Smooth muscle cell (in vitro differentiated cells): ENCODE measurements at regions not wholly inside any gene's neighbourhood (a gene's known extent, or its start where the extent isn't known, plus 50 kb on each side); places are given as distances from the start of the nearest gene placed in this dataset.

Experiments used
- DNase-seq: peaks from one replicate; lab custom pipeline; 2025; ENCODE audit not compliant: unreplicated experiment; lab: John Stamatoyannopoulos, UW
- H2AFZ ChIP-seq: fragments of 200-600 bp; sonication (generic); 2 replicates; pipeline ENCODE4 v1.6.0; 2016; ENCODE audit warnings: antibody characterized with exemption, low read depth, mild to moderate bottlenecking
- H3F3A ChIP-seq: fragments of 200-600 bp; sonication (generic); 2 replicates; pipeline ENCODE4 v1.6.0; 2017; ENCODE audit warnings: antibody characterized with exemption, low read depth
- H3K27ac ChIP-seq: fragments of 200-600 bp; sonication (generic); 2 replicates; pipeline ENCODE4 v1.5.1; 2016; ENCODE audit warnings: low read depth, mild to moderate bottlenecking
- H3K27me3 ChIP-seq: fragments of 200-600 bp; sonication (generic); 2 replicates; pipeline ENCODE4 v1.6.1; 2016; ENCODE audit warnings: low read depth, mild to moderate bottlenecking
- H3K36me3 ChIP-seq: fragments of 200-600 bp; sonication (generic); 2 replicates; pipeline ENCODE4 v1.5.1; 2016; ENCODE audit warnings: low read depth
- H3K4me1 ChIP-seq: fragments of 200-600 bp; sonication (generic); 2 replicates; pipeline ENCODE4 v1.5.1; 2016; ENCODE audit warnings: low read depth
- H3K4me2 ChIP-seq: fragments of 200-600 bp; sonication (generic); 2 replicates; pipeline ENCODE4 v1.6.0; 2016; ENCODE audit warnings: mild to moderate bottlenecking
- H3K4me3 ChIP-seq: fragments of 200-600 bp; sonication (generic); 2 replicates; pipeline ENCODE4 v1.5.1; 2016; ENCODE audit warnings: mild to moderate bottlenecking
- H3K79me2 ChIP-seq: fragments of 200-600 bp; sonication (generic); 2 replicates; pipeline ENCODE4 v1.6.0; 2016; ENCODE audit warnings: low read depth, mild to moderate bottlenecking
- H3K9ac ChIP-seq: fragments of 200-600 bp; sonication (generic); 2 replicates; pipeline ENCODE4 v1.6.0; 2016; ENCODE audit warnings: low read depth
- H3K9me3 ChIP-seq: fragments of 200-600 bp; sonication (generic); replicated peaks from 2 replicates; pipeline ENCODE4 v1.5.1; 2016; ENCODE audit warnings: low read depth
- H4K20me1 ChIP-seq: fragments of 200-600 bp; sonication (generic); 2 replicates; pipeline ENCODE4 v1.6.0; 2016; ENCODE audit warnings: low read depth
- WGBS: methylation state at CpG from one replicate; pipeline ENCODE4 v1.1.7; 2016; ENCODE audit warnings: low lambda C conversion rate; 5-methylcytosine and 5-hydroxymethylcytosine counted together
- TF ChIP-seq, protein P1 (sequence below): fragments of 200-600 bp; sonication (generic); IDR thresholded peaks from 2 replicates; pipeline ENCODE4 v1.5.1; 2017; ENCODE audit warnings: borderline replicate concordance, mild to moderate bottlenecking, antibody characterized with exemption; ENCODE audit not compliant: insufficient read depth, poor library complexity, severe bottlenecking

DNA sequence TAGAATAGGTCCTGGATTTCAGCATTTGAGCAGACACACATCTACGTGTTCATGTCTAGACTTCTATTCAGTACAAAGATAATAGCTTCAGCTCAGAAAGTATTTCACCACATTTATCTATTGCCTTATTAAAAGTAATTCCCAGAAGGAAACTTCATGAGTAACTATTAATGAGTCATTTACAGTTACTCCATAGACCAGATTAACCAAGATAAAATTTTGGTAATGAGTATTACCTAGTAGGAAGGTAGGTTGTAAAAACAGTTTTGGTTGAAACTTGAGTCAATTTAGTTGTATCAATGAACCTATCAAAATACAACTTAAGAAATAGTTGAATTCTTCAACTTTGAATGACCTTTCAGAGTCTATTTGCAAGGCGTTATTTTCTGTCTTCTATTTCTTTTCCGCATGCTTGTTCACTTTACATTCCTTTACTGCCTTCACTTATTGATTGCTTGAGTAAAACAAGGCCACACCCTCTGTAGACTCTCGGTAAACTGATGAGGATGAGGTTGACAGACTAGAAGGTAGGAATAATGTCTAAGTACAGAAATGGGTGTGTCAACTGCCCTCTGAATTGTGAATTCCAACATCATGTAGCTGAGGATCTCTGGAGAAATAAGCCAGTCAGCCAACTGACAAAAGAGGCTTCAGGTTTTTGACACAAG lies 1165.6 kb upstream of the ZEB2 start:
- Histone ChIP-seq H4K20me1 (no peaks in the 10 kb centered on the region), H3K4me3 (no peak overlapping the region), H3K4me2 (no peak overlapping the region), H3K9me3 (no peaks in the 10 kb centered on the region), H3K36me3 (no peaks in the 10 kb centered on the region), H3K27ac (peak overlapping the region; percentile 31), H3K79me2 (no peaks in the 10 kb centered on the region), H3K9ac (no peak overlapping the region), H2AFZ (peak overlapping the region; percentile 2), H3F3A (no peaks in the 10 kb centered on the region), H3K27me3 (no peaks in the 10 kb centered on the region), H3K4me1 (no peaks in the 10 kb centered on the region)
- TF ChIP-seq, protein P1, sequence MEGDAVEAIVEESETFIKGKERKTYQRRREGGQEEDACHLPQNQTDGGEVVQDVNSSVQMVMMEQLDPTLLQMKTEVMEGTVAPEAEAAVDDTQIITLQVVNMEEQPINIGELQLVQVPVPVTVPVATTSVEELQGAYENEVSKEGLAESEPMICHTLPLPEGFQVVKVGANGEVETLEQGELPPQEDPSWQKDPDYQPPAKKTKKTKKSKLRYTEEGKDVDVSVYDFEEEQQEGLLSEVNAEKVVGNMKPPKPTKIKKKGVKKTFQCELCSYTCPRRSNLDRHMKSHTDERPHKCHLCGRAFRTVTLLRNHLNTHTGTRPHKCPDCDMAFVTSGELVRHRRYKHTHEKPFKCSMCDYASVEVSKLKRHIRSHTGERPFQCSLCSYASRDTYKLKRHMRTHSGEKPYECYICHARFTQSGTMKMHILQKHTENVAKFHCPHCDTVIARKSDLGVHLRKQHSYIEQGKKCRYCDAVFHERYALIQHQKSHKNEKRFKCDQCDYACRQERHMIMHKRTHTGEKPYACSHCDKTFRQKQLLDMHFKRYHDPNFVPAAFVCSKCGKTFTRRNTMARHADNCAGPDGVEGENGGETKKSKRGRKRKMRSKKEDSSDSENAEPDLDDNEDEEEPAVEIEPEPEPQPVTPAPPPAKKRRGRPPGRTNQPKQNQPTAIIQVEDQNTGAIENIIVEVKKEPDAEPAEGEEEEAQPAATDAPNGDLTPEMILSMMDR, result no peak
- no peak for DNase-seq
- WGBS, result 87% methylated on average over 4 of the region's 4 CpGs

DNA sequence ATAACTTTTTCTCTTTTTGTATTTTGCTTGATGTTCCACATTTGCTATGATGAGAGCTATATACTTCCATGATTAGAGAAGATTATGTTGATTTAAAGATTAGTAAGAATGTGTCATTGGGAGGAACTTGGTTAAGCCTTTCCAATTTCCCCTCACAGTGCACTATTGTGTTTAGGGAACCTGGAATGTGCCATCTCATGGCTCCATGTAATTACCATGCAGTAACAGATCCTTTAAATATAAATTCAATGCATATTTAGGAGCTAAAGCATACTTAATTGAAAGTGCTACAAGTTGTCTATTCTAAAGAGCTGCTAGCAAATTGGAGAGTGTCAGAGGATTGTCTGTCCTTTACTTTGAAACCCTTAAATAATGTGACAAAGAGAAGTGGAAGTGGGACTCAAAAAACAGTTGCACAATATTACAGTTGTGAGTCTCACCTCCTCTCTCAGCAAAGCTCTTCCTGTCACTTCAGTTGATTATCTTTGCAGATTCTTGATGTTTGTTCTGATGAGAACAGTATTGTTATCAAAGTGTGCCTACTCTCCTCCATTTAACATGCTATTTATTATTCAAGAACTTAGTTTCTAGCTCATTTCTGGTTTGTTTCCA lies 1162.7 kb upstream of the ZEB2 start:
- no peak overlapping the region for H3K27ac ChIP-seq
- DNase-seq, result no peak
- no peak overlapping the region for H3K9ac ChIP-seq
- TF ChIP-seq, protein P1, result no peak
- H3K27me3 ChIP-seq, result no peaks in the 10 kb centered on the region
- H3K4me3 ChIP-seq, result no peak overlapping the region
- H4K20me1 ChIP-seq, result no peaks in the 10 kb centered on the region
- no peaks in the 10 kb centered on the region for H3K79me2 ChIP-seq
- no peaks in the 10 kb centered on the region for H3K36me3 ChIP-seq
- H3K4me1 ChIP-seq, result no peaks in the 10 kb centered on the region
- H3K4me2 ChIP-seq, result no peak overlapping the region
- no peaks in the 10 kb centered on the region for H3K9me3 ChIP-seq
- H3F3A ChIP-seq, result no peaks in the 10 kb centered on the region
- H2AFZ ChIP-seq, result no peak overlapping the region

DNA sequence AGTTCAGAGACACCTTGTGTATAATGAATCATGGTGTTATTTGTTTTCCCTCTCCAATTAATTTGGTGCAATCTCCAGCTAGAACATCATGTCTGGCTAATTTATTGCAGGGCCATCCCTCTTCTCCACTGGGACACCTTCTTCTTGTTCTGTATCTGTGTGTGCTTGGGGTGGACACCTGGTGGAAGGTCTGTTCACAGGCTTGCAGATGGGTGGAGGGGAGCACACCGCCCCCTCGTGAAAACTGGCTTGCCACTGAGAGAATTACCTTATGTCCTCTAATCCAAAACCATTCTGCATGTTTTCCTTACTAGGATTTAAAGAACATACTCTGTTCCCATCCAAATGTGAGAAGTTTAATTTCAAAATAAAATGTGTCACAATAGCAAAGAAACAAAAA lies 1160.4 kb upstream of the ZEB2 start:
- Histone ChIP-seq H3K36me3 (no peaks in the 10 kb centered on the region), H2AFZ (no peak overlapping the region), H4K20me1 (no peaks in the 10 kb centered on the region), H3K4me1 (no peaks in the 10 kb centered on the region), H3K4me2 (no peak overlapping the region), H3K79me2 (no peaks in the 10 kb centered on the region), H3K9ac (no peak overlapping the region), H3F3A (no peaks in the 10 kb centered on the region), H3K9me3 (no peaks in the 10 kb centered on the region), H3K27me3 (no peaks in the 10 kb centered on the region), H3K27ac (no peak overlapping the region), H3K4me3 (no peak overlapping the region)
- no peak for DNase-seq
- TF ChIP-seq, protein P1, result no peak
- WGBS, result 86% methylated on average over 2 of the region's 2 CpGs

DNA sequence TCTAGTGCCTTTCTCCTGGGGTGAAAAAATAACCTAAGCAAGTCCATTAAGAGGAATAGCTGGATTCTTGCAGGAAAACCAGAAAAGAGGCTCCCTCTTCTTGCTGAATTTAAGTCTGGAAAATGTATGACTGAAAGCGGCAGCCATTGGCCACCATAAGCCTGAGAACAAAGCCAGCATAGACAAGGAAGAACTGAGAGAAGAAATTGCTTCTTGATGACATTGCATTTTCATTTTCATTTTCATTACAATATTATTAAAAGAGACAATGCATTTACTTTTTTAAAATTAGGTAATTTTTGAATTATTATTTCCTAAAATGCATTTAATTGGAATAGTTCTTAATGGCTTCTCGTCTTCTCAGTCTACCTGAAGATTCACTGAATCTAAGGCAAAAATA lies 1157.5 kb upstream of the ZEB2 start:
- no peak overlapping the region for H2AFZ ChIP-seq
- no peaks in the 10 kb centered on the region for H3K27me3 ChIP-seq
- no peak overlapping the region for H3K4me3 ChIP-seq
- H3K36me3 ChIP-seq, result no peaks in the 10 kb centered on the region
- no peak for DNase-seq
- TF ChIP-seq, protein P1, result no peak
- 97% methylated on average over 2 of the region's 2 CpGs for WGBS
- no peaks in the 10 kb centered on the region for H3F3A ChIP-seq
- no peaks in the 10 kb centered on the region for H4K20me1 ChIP-seq
- H3K4me2 ChIP-seq, result no peak overlapping the region
- no peak overlapping the region for H3K27ac ChIP-seq
- no peaks in the 10 kb centered on the region for H3K9me3 ChIP-seq
- H3K9ac ChIP-seq, result no peak overlapping the region
- no peaks in the 10 kb centered on the region for H3K4me1 ChIP-seq
- no peaks in the 10 kb centered on the region for H3K79me2 ChIP-seq
